Smooth muscle cell of the brain vasculature (primary cell): ENCODE measurements at regions not wholly inside any gene's neighbourhood (a gene's known extent, or its start where the extent isn't known, plus 50 kb on each side); places are given as distances from the start of the nearest gene placed in this dataset.
"Not testable (repeated sequence)": the region's sequence is repeated elsewhere in the genome, so short reads cannot be mapped to it uniquely, and the experiment has no call there.

Experiments
- DNase-seq: peaks from one replicate; pipeline ENCODE4 v3.0.0-alpha.2; 2012; ENCODE audit warnings: low read depth, low spot score

GRCh38 chr7:86372262-86372661 is 271.4 kb upstream of the GRM3 start:
- DNase-seq: no peak

GRCh38 chr7:86366946-86367345 is 276.8 kb upstream of the GRM3 start:
- no peak for DNase-seq

- DNase-seq: not testable (repeated sequence)
These were observed 303.3 kb upstream of the GRM3 start for GRCh38 chr7:86340407-86340806.

GRCh38 chr7:86339051-86339450 is 304.7 kb upstream of the GRM3 start:
- DNase-seq: no peak

GRCh38 chr7:86328801-86329433 is 314.8 kb upstream of the GRM3 start:
- DNase-seq: no peak

GRCh38 chr7:86326847-86327246 is 316.9 kb upstream of the GRM3 start:
- DNase-seq: no peak

- no peak for DNase-seq
These were observed 322.8 kb upstream of the GRM3 start for GRCh38 chr7:86320889-86321288.

GRCh38 chr7:86320341-86320740 is 323.4 kb upstream of the GRM3 start:
- no peak for DNase-seq

- no peak for DNase-seq
These were observed 329.9 kb upstream of the GRM3 start for GRCh38 chr7:86313842-86314241.

- DNase-seq: no peak
These were observed 342.4 kb upstream of the GRM3 start for GRCh38 chr7:86301301-86301700.

- no peak for DNase-seq
These were observed 348.2 kb upstream of the GRM3 start for GRCh38 chr7:86295526-86295925.

- DNase-seq: no peak
These were observed 361.6 kb upstream of the GRM3 start for GRCh38 chr7:86282014-86282682.

- DNase-seq: no peak
These were observed 363.6 kb upstream of the GRM3 start for GRCh38 chr7:86280150-86280549.

- DNase-seq: no peak
These were observed 380.9 kb upstream of the GRM3 start for GRCh38 chr7:86262781-86263180.

- no peak for DNase-seq
These were observed 385.8 kb upstream of the GRM3 start for GRCh38 chr7:86257894-86258293.

- no peak for DNase-seq
These were observed 391.3 kb upstream of the GRM3 start for GRCh38 chr7:86252406-86252805.

GRCh38 chr7:86248977-86249376 is 394.7 kb upstream of the GRM3 start:
- DNase-seq: no peak

GRCh38 chr7:86243171-86243570 is 400.5 kb upstream of the GRM3 start:
- DNase-seq: no peak

- no peak for DNase-seq
These were observed 417.5 kb upstream of the GRM3 start for GRCh38 chr7:86226191-86226590.

- DNase-seq: no peak
These were observed 420.9 kb upstream of the GRM3 start for GRCh38 chr7:86222806-86223205.

GRCh38 chr7:86214734-86215133 is 429.0 kb upstream of the GRM3 start:
- no peak for DNase-seq

- DNase-seq: no peak
These were observed 430.7 kb upstream of the GRM3 start for GRCh38 chr7:86212976-86213375.

GRCh38 chr7:86209036-86209435 is 434.7 kb upstream of the GRM3 start:
- DNase-seq: no peak

GRCh38 chr7:86207740-86208139 is 436.0 kb upstream of the GRM3 start:
- DNase-seq: no peak
